Sigmoid colon (tissue), 6 donors: ENCODE measurements at regions not wholly inside any gene's neighbourhood (a gene's known extent, or its start where the extent isn't known, plus 50 kb on each side); places are given as distances from the start of the nearest gene placed in this dataset.

Source experiments
- DNase-seq: peaks from one replicate; pipeline ENCODE4 v3.0.0-alpha.2; 2019
- H3K27ac ChIP-seq, 4 donors: fragments of 200-600 bp; sonication (generic); one replicate each; pipeline ENCODE4 v1.5.1; 2016 to 2019; ENCODE audit warnings: mild to moderate bottlenecking in 1 of 4
- H3K27me3 ChIP-seq, 3 donors: fragments of 200-600 bp; sonication (generic); one replicate each; pipeline ENCODE4 v1.5.1; 2019; ENCODE audit warnings: mild to moderate bottlenecking in 1 of 3
- H3K36me3 ChIP-seq, 4 donors: fragments of 200-600 bp; sonication (generic); one replicate each; pipeline ENCODE4 v1.5.1; 2016 to 2019
- H3K4me1 ChIP-seq, 4 donors: fragments of 200-600 bp; sonication (generic); one replicate each; pipeline ENCODE4 v1.5.1; 2017 to 2019
- H3K4me3 ChIP-seq, 4 donors: fragments of 200-600 bp; sonication (generic); one replicate each; pipeline ENCODE4 v1.5.1; 2017 to 2019; ENCODE audit warnings: mild to moderate bottlenecking in 2 of 4, moderate library complexity in 1 of 4
- H3K9me3 ChIP-seq, 4 donors: fragments of 200-600 bp in 3 of 4; sonication (generic) in 3 of 4; one replicate each; pipeline versions ENCODE4 v1.5.1 to v1.6.1; 2013 to 2019
- EP300 ChIP-seq, 4 donors: sonication (generic); formaldehyde crosslinking; IDR thresholded peaks; one replicate each; pipeline ENCODE4 v1.6.1; 2017; ENCODE audit warnings: antibody characterized with exemption in 4 of 4
- POLR2A ChIP-seq, 2 donors: fragments of 450-650 bp; IDR thresholded peaks; one replicate each; pipeline ENCODE4 v1.6.1; 2016; ENCODE audit warnings: antibody characterized with exemption in 2 of 2, mild to moderate bottlenecking in 2 of 2, moderate library complexity in 2 of 2
- POLR2AphosphoS5 ChIP-seq, 4 donors: sonication (generic); formaldehyde crosslinking; IDR thresholded peaks; one replicate each; pipeline ENCODE4 v1.6.1; 2017; ENCODE audit warnings: antibody characterized with exemption in 4 of 4
- WGBS, 2 donors: extraction: QIAGEN DNeasy Blood & Tissue Kit; methylation state at CpG; one replicate each; pipeline ENCODE4 v1.1.7; 2013; 5-methylcytosine and 5-hydroxymethylcytosine counted together
- intact Hi-C: fragments of 100-400 bp; cut with DNase I; formaldehyde crosslinking; loops from one replicate; pipeline ENCODE4 v1.15.1; 2023
- TF ChIP-seq, protein P1 (sequence below), 4 experiments: fragments of 450-650 bp in 3 of 4; fragments of 200-600 bp in 1 of 4; IDR thresholded peaks; one replicate each; pipeline ENCODE4 v1.5.1; 2016 to 2019; ENCODE audit warnings: antibody characterized with exemption in 4 of 4, mild to moderate bottlenecking in 3 of 4, moderate library complexity in 2 of 4
- donor health status: healthy with polysubstance abuse.
- donor health status: healthy.

GRCh38 chr9:23552876-23553601 lies 273.0 kb downstream of the ELAVL2 start:
- Histone ChIP-seq H3K4me1 (no peaks in the 10 kb centered on the region), H3K27me3 (no peaks in the 10 kb centered on the region), H3K9me3 (no peaks in the 10 kb centered on the region), H3K4me3 (no peak overlapping the region), H3K36me3 (no peaks in the 10 kb centered on the region), H3K27ac (no peak overlapping the region)
- intact Hi-C loops, result no loop called here
- TF ChIP-seq POLR2AphosphoS5 (IDR thresholded peaks at IDR 0.05), result no peak
- no peak for DNase-seq
- WGBS, 2 donors, result 91 to 96% methylated on average over 8 of the region's 8 CpGs

DNA sequence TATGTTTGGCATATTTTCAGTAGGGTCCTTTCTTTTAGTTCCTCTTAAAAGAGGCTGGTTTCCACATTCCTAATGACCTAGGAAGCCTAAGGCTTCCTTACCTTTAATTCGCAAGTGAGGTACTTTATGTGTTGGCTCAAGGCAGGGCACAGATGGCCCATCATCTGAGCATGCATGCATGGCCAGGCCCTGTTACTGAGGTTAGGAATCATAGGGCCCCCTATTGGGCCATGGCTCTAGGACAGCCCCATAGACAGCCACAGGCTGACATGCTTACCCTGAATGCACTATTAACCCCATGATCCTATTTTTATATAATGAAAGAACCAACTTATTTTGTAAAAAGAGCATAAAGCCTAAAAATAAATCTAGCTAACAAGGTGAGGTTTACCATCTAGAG lies 271.4 kb downstream of the ELAVL2 start:
- Histone ChIP-seq H3K4me1 (no peaks in the 10 kb centered on the region), H3K4me3 (no peak overlapping the region), H3K9me3 (no peaks in the 10 kb centered on the region), H3K36me3 (no peaks in the 10 kb centered on the region), H3K27me3 (no peaks in the 10 kb centered on the region), H3K27ac (no peak overlapping the region)
- intact Hi-C loops, result no loop called here
- WGBS, 2 donors, result 97 to 99% methylated on average over 1 of the region's 1 CpG
- DNase-seq, result no peak
- TF ChIP-seq POLR2A (IDR thresholded peaks at IDR 0.05), result no peak
- TF ChIP-seq POLR2AphosphoS5 (IDR thresholded peaks at IDR 0.05), result no peak
- TF ChIP-seq EP300 (IDR thresholded peaks at IDR 0.05), result no peak

GRCh38 chr9:23555851-23556250 lies 270.2 kb downstream of the ELAVL2 start:
- Histone ChIP-seq H3K4me1 (no peaks in the 10 kb centered on the region), H3K36me3 (no peaks in the 10 kb centered on the region), H3K4me3 (no peak overlapping the region), H3K27me3 (no peaks in the 10 kb centered on the region), H3K27ac (no peak overlapping the region), H3K9me3 (no peaks in the 10 kb centered on the region)
- DNase-seq, result no peak
- WGBS, 2 donors, result 31 to 58% methylated on average over 7 of the region's 7 CpGs
- intact Hi-C loops, result no loop called here
- TF ChIP-seq, protein P1, sequence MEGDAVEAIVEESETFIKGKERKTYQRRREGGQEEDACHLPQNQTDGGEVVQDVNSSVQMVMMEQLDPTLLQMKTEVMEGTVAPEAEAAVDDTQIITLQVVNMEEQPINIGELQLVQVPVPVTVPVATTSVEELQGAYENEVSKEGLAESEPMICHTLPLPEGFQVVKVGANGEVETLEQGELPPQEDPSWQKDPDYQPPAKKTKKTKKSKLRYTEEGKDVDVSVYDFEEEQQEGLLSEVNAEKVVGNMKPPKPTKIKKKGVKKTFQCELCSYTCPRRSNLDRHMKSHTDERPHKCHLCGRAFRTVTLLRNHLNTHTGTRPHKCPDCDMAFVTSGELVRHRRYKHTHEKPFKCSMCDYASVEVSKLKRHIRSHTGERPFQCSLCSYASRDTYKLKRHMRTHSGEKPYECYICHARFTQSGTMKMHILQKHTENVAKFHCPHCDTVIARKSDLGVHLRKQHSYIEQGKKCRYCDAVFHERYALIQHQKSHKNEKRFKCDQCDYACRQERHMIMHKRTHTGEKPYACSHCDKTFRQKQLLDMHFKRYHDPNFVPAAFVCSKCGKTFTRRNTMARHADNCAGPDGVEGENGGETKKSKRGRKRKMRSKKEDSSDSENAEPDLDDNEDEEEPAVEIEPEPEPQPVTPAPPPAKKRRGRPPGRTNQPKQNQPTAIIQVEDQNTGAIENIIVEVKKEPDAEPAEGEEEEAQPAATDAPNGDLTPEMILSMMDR (IDR thresholded peaks at IDR 0.05), result no peak
- TF ChIP-seq POLR2AphosphoS5 (IDR thresholded peaks at IDR 0.05) (no peak), POLR2A (IDR thresholded peaks at IDR 0.05) (no peak), EP300 (IDR thresholded peaks at IDR 0.05) (no peak)

GRCh38 chr9:23556459-23556858 lies 269.6 kb downstream of the ELAVL2 start:
- Histone ChIP-seq H3K4me1 (no peaks in the 10 kb centered on the region), H3K27me3 (no peaks in the 10 kb centered on the region), H3K9me3 (no peaks in the 10 kb centered on the region), H3K36me3 (no peaks in the 10 kb centered on the region), H3K4me3 (no peak overlapping the region), H3K27ac (no peak overlapping the region)
- no peak for DNase-seq
- TF ChIP-seq POLR2AphosphoS5 (IDR thresholded peaks at IDR 0.05) (no peak), POLR2A (IDR thresholded peaks at IDR 0.05) (no peak), EP300 (IDR thresholded peaks at IDR 0.05) (no peak)
- TF ChIP-seq, protein P1 (IDR thresholded peaks at IDR 0.05), result no peak
- WGBS, 2 donors, result 78 to 93% methylated on average over 1 of the region's 1 CpG
- intact Hi-C loops, result no loop called here

- no peaks in the 10 kb centered on the region for H3K36me3 ChIP-seq
- no peak for TF ChIP-seq EP300 (IDR thresholded peaks at IDR 0.05)
- no peak for TF ChIP-seq POLR2AphosphoS5 (IDR thresholded peaks at IDR 0.05)
- TF ChIP-seq POLR2A (IDR thresholded peaks at IDR 0.05), result no peak
- TF ChIP-seq, protein P1 (IDR thresholded peaks at IDR 0.05), result no peak
- intact Hi-C loops, result no loop called here
- no peaks in the 10 kb centered on the region for H3K27me3 ChIP-seq
- no peak for DNase-seq
- no peak overlapping the region for H3K4me3 ChIP-seq
- no peaks in the 10 kb centered on the region for H3K4me1 ChIP-seq
- no peak overlapping the region for H3K27ac ChIP-seq
- H3K9me3 ChIP-seq, result no peaks in the 10 kb centered on the region
Measured at GRCh38 chr9:23557689-23558088, 268.4 kb downstream of the ELAVL2 start.

GRCh38 chr9:23559522-23559921 lies 266.5 kb downstream of the ELAVL2 start:
- Histone ChIP-seq H3K9me3 (no peaks in the 10 kb centered on the region), H3K4me1 (no peaks in the 10 kb centered on the region), H3K36me3 (no peaks in the 10 kb centered on the region), H3K27ac (no peak overlapping the region), H3K4me3 (no peak overlapping the region), H3K27me3 (no peaks in the 10 kb centered on the region)
- TF ChIP-seq POLR2AphosphoS5 (IDR thresholded peaks at IDR 0.05) (no peak), POLR2A (IDR thresholded peaks at IDR 0.05) (no peak)
- TF ChIP-seq, protein P1 (IDR thresholded peaks at IDR 0.05), result no peak
- intact Hi-C loops, result no loop called here
- DNase-seq, result no peak
- WGBS, 2 donors, result 91 to 93% methylated on average over 4 of the region's 4 CpGs
